NB4 (cell line): ENCODE measurements at regions not wholly inside any gene's neighbourhood (a gene's known extent, or its start where the extent isn't known, plus 50 kb on each side); places are given as distances from the start of the nearest gene placed in this dataset.

Experiments
- DNase-seq: peaks from one replicate; pipeline ENCODE4 v3.0.0; 2010; ENCODE audit warnings: low read depth
- H3K4me3 ChIP-seq: one replicate; pipeline ENCODE4 v1.5.1; 2011; ENCODE audit warnings: mild to moderate bottlenecking, low read depth, low read length, moderate library complexity
- MYC ChIP-seq: IDR thresholded peaks from 2 replicates; pipeline ENCODE4 v1.6.1; 2011; ENCODE audit warnings: low read depth, low read length
- POLR2A ChIP-seq: IDR thresholded peaks from 2 replicates; pipeline ENCODE4 v1.6.1; 2011; ENCODE audit warnings: mild to moderate bottlenecking; ENCODE audit not compliant: insufficient read length; ENCODE audit errors: extremely low read depth
- TF ChIP-seq, protein P1 (sequence below): IDR thresholded peaks from one replicate; pipeline ENCODE4 v1.5.1; 2012; ENCODE audit warnings: low read depth, low read length
- TF ChIP-seq, protein P2 (sequence below): IDR thresholded peaks from 2 replicates; pipeline ENCODE4 v1.6.1; 2011; ENCODE audit warnings: low read depth, low read length

DNA sequence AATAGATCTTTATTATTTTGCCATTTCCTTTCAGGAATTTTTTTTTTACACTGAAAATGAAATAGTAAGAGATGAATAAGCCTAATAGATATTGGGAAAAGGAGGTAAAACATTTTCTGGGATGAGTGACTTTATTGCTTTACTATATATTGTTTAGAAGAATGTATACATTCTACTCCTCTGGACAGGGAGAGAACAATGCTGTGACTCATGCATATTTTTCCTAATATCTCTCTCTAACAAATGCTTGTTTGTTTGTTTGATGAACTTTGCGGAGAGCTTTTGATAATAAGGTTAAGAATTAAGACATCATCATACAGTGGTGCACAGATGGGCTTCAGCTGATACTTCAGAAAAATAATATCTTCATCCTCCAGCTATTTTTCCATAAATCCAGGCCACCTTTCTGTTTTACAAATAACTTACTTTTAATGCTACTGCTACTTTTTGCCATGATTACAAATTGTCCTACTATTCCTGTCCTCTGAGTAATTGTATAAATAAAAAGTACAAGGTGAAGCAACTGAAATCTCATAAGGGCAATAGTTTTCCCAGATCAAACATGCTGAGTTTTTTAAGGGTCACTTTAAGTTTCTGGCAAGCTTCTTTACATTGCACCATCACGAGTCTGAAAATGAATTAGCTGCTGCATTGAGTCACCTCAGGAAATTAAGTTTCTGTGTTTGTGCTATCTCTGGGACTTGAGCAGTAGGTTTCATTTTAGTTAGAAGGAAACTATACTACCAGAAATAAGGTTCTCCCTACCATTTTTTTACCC lies 207.3 kb upstream of the POT1 start:
- H3K4me3 ChIP-seq: no peak overlapping the region
- no peak for TF ChIP-seq POLR2A
- TF ChIP-seq, protein P1, sequence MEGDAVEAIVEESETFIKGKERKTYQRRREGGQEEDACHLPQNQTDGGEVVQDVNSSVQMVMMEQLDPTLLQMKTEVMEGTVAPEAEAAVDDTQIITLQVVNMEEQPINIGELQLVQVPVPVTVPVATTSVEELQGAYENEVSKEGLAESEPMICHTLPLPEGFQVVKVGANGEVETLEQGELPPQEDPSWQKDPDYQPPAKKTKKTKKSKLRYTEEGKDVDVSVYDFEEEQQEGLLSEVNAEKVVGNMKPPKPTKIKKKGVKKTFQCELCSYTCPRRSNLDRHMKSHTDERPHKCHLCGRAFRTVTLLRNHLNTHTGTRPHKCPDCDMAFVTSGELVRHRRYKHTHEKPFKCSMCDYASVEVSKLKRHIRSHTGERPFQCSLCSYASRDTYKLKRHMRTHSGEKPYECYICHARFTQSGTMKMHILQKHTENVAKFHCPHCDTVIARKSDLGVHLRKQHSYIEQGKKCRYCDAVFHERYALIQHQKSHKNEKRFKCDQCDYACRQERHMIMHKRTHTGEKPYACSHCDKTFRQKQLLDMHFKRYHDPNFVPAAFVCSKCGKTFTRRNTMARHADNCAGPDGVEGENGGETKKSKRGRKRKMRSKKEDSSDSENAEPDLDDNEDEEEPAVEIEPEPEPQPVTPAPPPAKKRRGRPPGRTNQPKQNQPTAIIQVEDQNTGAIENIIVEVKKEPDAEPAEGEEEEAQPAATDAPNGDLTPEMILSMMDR: no peak
- no peak for TF ChIP-seq MYC
- TF ChIP-seq, protein P2, sequence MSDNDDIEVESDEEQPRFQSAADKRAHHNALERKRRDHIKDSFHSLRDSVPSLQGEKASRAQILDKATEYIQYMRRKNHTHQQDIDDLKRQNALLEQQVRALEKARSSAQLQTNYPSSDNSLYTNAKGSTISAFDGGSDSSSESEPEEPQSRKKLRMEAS: no peak
- no peak for DNase-seq

DNA sequence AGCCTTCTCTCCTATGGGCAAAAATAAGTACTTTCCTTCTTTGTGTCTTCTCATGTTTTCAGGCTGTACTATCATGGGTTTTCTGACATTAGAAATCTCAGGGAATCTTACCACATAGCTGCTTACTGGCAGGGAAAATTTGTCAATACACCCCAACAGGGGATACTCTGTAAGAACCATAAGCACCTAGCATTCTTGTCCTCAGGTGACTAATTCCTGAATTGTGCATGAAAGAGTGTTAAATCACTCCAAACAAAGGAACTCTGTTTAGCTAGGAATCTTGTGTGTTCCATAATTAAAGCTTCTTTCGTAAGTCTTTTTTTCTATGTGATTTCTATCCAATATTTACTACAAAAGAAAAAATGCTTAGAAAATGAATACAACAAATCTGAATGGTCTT lies 206.7 kb upstream of the POT1 start:
- no peak overlapping the region for H3K4me3 ChIP-seq
- DNase-seq: no peak
- TF ChIP-seq, protein P1: no peak
- TF ChIP-seq MYC: no peak
- TF ChIP-seq POLR2A: no peak
- TF ChIP-seq, protein P2: no peak

DNA sequence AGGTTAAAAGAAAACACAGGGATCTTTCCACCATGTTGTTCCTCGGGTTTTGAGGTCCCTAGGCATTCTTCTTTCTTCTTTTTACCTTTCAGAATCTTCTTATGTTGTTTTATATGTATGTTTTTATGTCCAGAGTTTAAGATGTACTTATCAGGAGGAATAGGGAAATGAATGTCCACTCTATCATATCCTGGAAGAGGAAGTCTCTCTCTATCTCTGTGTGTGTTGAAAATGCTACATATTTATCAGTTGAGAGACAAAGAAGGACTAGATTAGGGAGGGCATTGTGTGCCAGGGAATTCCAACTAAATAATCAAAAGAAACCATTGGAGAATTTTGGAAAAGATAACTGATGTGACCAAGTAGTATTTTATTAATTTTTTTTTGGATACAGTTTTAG lies 200.5 kb upstream of the POT1 start:
- TF ChIP-seq POLR2A: no peak
- TF ChIP-seq, protein P1: no peak
- no peak for TF ChIP-seq MYC
- TF ChIP-seq, protein P2: no peak
- no peak overlapping the region for H3K4me3 ChIP-seq
- DNase-seq: no peak

DNA sequence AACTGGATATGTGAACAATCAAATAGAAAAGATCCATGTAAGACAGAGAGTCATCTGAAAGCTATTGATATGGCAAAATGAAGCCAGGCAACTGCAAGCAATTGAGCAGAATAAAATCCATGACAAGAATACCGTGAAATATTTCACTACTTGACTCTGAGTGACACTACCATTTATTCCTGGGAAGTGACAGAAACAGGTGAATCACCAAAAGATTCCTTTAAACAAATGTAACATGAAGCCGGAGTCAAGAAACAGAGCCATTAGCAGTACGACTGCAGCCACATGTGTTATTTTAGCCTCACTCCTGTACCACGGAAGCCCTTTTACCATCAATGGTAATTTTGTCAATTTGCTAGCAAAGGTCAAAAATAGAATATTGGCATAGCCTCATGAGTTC lies 197.7 kb upstream of the POT1 start:
- no peak for DNase-seq
- TF ChIP-seq, protein P2: no peak
- no peak for TF ChIP-seq MYC
- TF ChIP-seq, protein P1: no peak

DNA sequence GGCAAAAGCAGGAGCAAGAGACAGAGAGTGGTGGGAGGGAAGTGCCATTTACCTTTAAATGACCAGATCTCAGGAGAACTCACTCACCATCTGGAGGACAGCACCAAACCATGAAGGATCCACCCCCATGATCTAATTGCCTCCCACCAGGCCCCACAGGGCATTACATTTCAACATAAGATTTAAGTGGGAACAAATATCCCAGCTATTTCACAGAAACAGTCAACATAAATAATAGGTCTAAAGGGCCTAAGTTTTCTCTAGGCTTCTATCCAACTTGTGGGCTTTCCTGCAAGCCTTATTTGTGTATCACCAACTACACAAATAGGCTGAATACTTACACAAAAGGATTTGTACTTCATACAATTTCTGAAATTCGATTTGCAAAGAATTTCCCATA lies 196.8 kb upstream of the POT1 start:
- TF ChIP-seq, protein P1: no peak
- TF ChIP-seq MYC: no peak
- TF ChIP-seq, protein P2: no peak
- TF ChIP-seq POLR2A: no peak
- DNase-seq: no peak
- H3K4me3 ChIP-seq: no peak overlapping the region

More for the DNA sequence above, 197.7 kb upstream of the POT1 start:
- no peak overlapping the region for H3K4me3 ChIP-seq
